ENCODE measurements at regions not wholly inside any gene's neighbourhood (a gene's known extent, or its start where the extent isn't known, plus 50 kb on each side); places are given as distances from the start of the nearest gene placed in this dataset.

DNA sequence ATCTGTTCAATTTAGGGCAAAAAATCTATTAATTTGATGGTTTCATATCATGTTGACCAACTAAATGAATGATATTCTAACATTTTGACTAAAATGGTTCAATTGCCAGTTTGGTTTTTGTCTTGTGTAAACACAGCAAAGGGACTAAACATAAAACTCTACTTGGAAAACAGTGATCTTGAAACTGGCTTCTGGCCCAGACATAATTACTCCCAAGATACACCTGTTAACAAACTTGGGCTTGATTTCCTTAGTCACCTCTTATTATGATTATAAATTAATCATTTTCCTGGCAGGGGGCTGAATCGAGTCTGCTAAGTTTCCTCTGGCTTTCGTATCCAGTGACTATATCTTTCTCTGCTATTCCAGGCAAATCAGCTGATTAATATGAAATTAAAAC, 78.0 kb upstream of the OXGR1 start:
- in situ Hi-C loops (cut with HindIII; ENCODE audit: low sequenced_read_pairs) = no loop called here
- no peak for DNase-seq (ENCODE audit: low read depth, low spot score)
- H3K4me3 ChIP-seq (ENCODE audit: low read depth, low read length) = no peak overlapping the region
- TF ChIP-seq, protein P1, sequence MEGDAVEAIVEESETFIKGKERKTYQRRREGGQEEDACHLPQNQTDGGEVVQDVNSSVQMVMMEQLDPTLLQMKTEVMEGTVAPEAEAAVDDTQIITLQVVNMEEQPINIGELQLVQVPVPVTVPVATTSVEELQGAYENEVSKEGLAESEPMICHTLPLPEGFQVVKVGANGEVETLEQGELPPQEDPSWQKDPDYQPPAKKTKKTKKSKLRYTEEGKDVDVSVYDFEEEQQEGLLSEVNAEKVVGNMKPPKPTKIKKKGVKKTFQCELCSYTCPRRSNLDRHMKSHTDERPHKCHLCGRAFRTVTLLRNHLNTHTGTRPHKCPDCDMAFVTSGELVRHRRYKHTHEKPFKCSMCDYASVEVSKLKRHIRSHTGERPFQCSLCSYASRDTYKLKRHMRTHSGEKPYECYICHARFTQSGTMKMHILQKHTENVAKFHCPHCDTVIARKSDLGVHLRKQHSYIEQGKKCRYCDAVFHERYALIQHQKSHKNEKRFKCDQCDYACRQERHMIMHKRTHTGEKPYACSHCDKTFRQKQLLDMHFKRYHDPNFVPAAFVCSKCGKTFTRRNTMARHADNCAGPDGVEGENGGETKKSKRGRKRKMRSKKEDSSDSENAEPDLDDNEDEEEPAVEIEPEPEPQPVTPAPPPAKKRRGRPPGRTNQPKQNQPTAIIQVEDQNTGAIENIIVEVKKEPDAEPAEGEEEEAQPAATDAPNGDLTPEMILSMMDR (IDR thresholded peaks at IDR 0.05; ENCODE audit: low read depth, low read length) = no peak

DNA sequence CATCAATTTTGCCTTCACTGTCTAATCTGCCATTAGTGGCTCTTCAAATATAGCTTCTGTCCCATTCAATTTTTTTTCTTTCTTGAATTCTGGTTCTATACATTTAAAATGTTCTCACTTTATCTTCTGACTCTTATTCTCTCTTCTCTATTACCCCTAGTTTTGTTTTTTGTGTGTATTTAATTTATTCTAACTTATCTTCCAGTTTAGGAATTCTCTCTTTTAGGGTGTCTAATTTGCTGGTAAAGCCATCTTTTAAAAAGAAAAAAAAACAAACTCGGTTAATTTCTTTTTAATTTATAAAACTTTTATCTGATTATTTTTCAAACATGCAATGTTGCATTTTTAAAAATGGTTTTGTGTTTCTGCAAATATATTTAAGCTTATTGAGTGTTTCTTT, 80.3 kb upstream of the OXGR1 start:
- in situ Hi-C loops (cut with HindIII; ENCODE audit: low sequenced_read_pairs) = no loop called here
- no peak for DNase-seq (ENCODE audit: low read depth, low spot score)
- H3K4me3 ChIP-seq (ENCODE audit: low read depth, low read length) = no peak overlapping the region
- TF ChIP-seq, protein P1 (IDR thresholded peaks at IDR 0.05; ENCODE audit: low read depth, low read length) = no peak

DNA sequence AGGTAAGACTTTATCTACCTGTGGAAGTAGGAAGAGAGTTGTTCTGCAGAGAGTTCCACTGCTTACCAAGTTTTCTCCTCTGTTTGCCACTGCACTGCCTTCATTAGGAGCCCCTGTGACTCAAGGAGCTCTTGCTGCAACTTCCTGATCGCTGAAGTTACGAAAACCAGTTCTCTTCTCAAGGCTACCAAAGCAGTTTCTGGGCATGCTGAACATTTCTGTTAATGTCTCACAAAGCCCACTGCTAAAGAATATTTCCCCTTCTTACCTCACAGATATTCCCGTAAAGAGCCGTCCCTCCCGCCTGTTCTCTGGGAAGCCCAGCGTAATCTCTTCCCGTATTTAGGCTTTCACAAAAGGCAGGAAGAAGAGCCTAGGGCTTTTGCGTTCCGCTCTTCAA, 82.6 kb upstream of the OXGR1 start:
- in situ Hi-C loops (cut with HindIII; ENCODE audit: low sequenced_read_pairs) = no loop called here
- DNase-seq (ENCODE audit: low read depth, low spot score) = no peak
- TF ChIP-seq, protein P1 (IDR thresholded peaks at IDR 0.05; ENCODE audit: low read depth, low read length) = no peak
- no peak overlapping the region for H3K4me3 ChIP-seq (ENCODE audit: low read depth, low read length)

DNA sequence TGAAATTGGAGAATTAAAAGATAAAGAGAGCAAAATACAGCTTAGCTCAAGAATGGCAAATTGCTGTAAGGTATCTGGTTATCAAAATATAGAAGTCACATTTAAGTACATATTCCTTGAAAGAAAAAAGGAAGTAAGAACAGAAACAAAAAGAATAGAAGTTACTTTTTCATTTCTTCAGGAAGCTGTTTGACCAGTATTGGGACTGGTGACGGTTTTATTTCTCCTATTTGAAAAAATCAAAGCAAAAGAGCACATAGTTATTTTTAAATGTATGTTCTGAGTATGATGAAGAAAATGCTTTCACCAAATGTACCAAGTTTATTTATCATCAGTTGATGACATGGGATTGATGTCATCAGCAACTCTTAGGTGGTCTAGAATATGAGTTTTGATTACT, 83.1 kb upstream of the OXGR1 start:
- TF ChIP-seq, protein P1 (IDR thresholded peaks at IDR 0.05; ENCODE audit: low read depth, low read length) = no peak
- H3K4me3 ChIP-seq (ENCODE audit: low read depth, low read length) = no peak overlapping the region
- in situ Hi-C loops (cut with HindIII; ENCODE audit: low sequenced_read_pairs) = no loop called here
- no peak for DNase-seq (ENCODE audit: low read depth, low spot score)

DNA sequence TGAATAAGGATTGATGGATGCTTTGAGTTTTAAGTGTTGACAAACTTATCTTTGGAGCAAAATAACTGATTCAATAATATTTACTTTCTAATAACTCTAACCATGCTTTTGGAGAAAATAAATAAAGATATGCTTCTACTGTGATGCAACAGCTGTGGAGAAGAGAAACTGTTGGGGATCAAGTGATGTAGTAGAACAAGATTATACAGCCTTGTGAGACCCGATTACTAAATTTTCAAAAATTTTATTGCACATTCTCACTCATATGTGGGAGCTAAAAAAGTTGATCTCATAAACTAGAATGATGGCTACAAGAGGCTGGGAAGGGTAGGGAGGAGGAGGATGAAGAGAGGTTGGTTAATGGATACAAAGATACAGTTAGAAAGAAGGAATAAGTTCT, 85.5 kb upstream of the OXGR1 start:
- DNase-seq (ENCODE audit: low read depth, low spot score) = no peak
- in situ Hi-C loops (cut with HindIII; ENCODE audit: low sequenced_read_pairs) = no loop called here
- TF ChIP-seq, protein P1 (IDR thresholded peaks at IDR 0.05; ENCODE audit: low read depth, low read length) = no peak

DNA sequence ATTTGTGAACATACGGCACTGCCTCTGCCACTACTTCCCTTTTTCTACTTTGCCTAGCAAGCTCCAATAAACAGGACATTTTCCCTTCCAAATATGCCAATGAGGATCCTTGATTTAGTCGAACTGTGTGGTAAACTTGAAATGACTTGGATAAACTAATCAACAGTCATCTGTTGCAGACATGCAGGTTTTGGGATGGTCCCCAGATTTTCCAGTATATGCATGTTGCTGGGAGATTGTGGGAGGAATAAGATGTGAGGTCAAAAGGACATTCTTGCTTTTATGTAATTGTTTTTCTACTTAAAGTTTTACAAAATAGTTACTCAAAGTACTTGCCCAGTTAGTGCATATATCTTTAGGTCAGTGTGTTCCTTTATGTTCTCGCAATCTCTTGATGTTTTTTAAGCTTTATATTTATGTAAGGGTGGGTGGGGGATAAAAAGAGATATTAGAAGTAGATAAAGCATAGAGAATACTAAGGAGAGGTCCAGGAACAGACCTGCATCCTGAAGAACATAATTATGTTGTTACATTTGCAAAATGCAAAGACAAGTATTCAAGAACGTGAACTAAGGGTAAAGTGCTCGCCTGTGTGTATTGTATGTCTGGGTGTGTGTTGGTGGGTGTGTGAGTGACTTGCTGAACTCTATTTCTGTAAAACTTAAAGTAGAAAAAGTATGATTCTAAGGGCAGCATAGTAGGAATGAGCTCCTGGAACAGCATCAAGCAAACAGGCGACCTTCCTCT, 88.4 kb upstream of the OXGR1 start:
- TF ChIP-seq, protein P1 (IDR thresholded peaks at IDR 0.05; ENCODE audit: low read depth, low read length) = no peak
- no peak for DNase-seq (ENCODE audit: low read depth, low spot score)
- no peak overlapping the region for H3K4me3 ChIP-seq (ENCODE audit: low read depth, low read length)
- in situ Hi-C loops (cut with HindIII; ENCODE audit: low sequenced_read_pairs) = no loop called here

More for the DNA sequence above, 85.5 kb upstream of the OXGR1 start:
- H3K4me3 ChIP-seq (ENCODE audit: low read depth, low read length) = no peak overlapping the region
